HepG2 (cell line): ENCODE measurements at regions not wholly inside any gene's neighbourhood (a gene's known extent, or its start where the extent isn't known, plus 50 kb on each side); places are given as distances from the start of the nearest gene placed in this dataset.

Experiments
- ATAC-seq: fragments of 200-7000 bp; cut with Tn5 transposase; 3 replicates; pipeline ENCODE4 v1.9.1; 2020; ENCODE audit warnings: mild to moderate bottlenecking, moderate library complexity
- BruUV-seq: library from RNA; stranded (reverse); fragments of 400-500 nt; replicated peaks from 2 replicates; lab custom pipeline; 2021; lab: Mats Ljungman, UMichigan
- CTCF ChIA-PET: fragments of 300-600 bp; formaldehyde crosslinking; extraction: SDS; loops from one replicate; lab custom pipeline; 2021; ENCODE audit warnings: low total read pairs, inconsistent platforms, low intra/inter-chr PET ratio; lab: Yijun Ruan, JAX
- POLR2A ChIA-PET: fragments of 350-600 bp; sonication (Branson Sonifier 250); formaldehyde crosslinking; loops from one replicate; lab custom pipeline; 2020; ENCODE audit warnings: antibody characterized with exemption, inconsistent platforms; lab: Yijun Ruan, JAX
- DNase-seq: peaks from one replicate; pipeline ENCODE4 v3.0.0-alpha.2; 2015; ENCODE audit warnings: low spot score
- FAIRE-seq: peaks from 3 replicates; lab custom pipeline; 2011; peaks lifted over from hg19 to GRCh38; lab: Jason Lieb, UNC
- H2AFZ ChIP-seq: one replicate; pipeline ENCODE4 v1.6.1; 2011; ENCODE audit warnings: low read length, inconsistent platforms
- H3K27ac ChIP-seq: fragments of 300-600 bp; 3 replicates; pipeline ENCODE4 v1.8.0; 2011; ENCODE audit warnings: mixed run types, mild to moderate bottlenecking, mixed read lengths, low read length, inconsistent platforms; ENCODE audit not compliant: insufficient read depth; ENCODE audit errors: extremely low read length
- H3K27me3 ChIP-seq, 2 experiments: fragments of 200-600 bp in 1 of 2; 2 replicates in 1 of 2; 3 replicates in 1 of 2; pipeline versions ENCODE4 v1.6.0 to v1.8.0; 2011; ENCODE audit warnings: low read length in 2 of 2, mild to moderate bottlenecking in 2 of 2, moderate library complexity in 2 of 2, inconsistent platforms in 1 of 2; ENCODE audit not compliant: insufficient read depth in 2 of 2, control insufficient read depth in 1 of 2
- H3K36me3 ChIP-seq, 2 experiments: fragments of 200-600 bp in 1 of 2; replicated peaks in 1 of 2; 2 replicates in 1 of 2; 3 replicates in 1 of 2; pipeline versions ENCODE4 v1.5.1 to v1.8.0; 2011; ENCODE audit warnings: low read length in 2 of 2, inconsistent platforms in 1 of 2; ENCODE audit not compliant: insufficient read depth in 2 of 2, control insufficient read depth in 1 of 2
- H3K4me1 ChIP-seq: 2 replicates; pipeline ENCODE4 v1.5.1; 2012; ENCODE audit warnings: low read length, inconsistent platforms; ENCODE audit not compliant: insufficient read depth
- H3K4me2 ChIP-seq: 2 replicates; pipeline ENCODE4 v1.6.0; 2011; ENCODE audit warnings: low read depth, low read length, inconsistent platforms
- H3K4me3 ChIP-seq, 3 experiments: fragments of 200-600 bp in 1 of 3; sonication (generic), shearing (Covaris generic) in 1 of 3; replicated peaks in 1 of 3; 2 replicates each; pipeline ENCODE4 v1.5.1; 2011 to 2016; ENCODE audit warnings: low read length in 3 of 3, inconsistent platforms in 2 of 3, low read depth in 2 of 3, mild to moderate bottlenecking in 2 of 3, control low read depth in 1 of 3, mixed read lengths in 1 of 3; ENCODE audit not compliant: insufficient read depth in 1 of 3
- H3K79me2 ChIP-seq: one replicate; pipeline ENCODE4 v1.6.1; 2011; ENCODE audit warnings: low read length, inconsistent platforms; ENCODE audit not compliant: insufficient read depth
- H3K9ac ChIP-seq: 2 replicates; pipeline ENCODE4 v1.6.0; 2011; ENCODE audit warnings: mild to moderate bottlenecking, low read depth, low read length, inconsistent platforms; ENCODE audit not compliant: insufficient read depth
- H3K9me3 ChIP-seq: 2 replicates; pipeline ENCODE4 v1.5.1; 2012; ENCODE audit warnings: mild to moderate bottlenecking, low read length
- H4K20me1 ChIP-seq: 2 replicates; pipeline ENCODE4 v1.6.0; 2011; ENCODE audit warnings: inconsistent platforms, mild to moderate bottlenecking, low read length, moderate library complexity; ENCODE audit not compliant: insufficient read depth
- ERF ChIP-seq: IDR thresholded peaks from 2 replicates; pipeline ENCODE4 v1.6.1; 2018; ENCODE audit warnings: missing biosample characterization, missing genetic modification reagents
- GATAD1 ChIP-seq: IDR thresholded peaks from 2 replicates; pipeline ENCODE4 v1.6.1; 2016; ENCODE audit warnings: missing genetic modification reagents, missing compliant biosample characterization
- GLI4 ChIP-seq: sonication (generic); formaldehyde crosslinking; IDR thresholded peaks from 2 replicates; pipeline ENCODE4 v1.5.1; 2020; ENCODE audit warnings: missing genetic modification reagents, mild to moderate bottlenecking, moderate library complexity, borderline replicate concordance
- MAFF ChIP-seq: IDR thresholded peaks from 2 replicates; pipeline ENCODE4 v1.6.1; 2011; ENCODE audit warnings: low read depth, low read length, improper control_type of control experiment
- MZF1 ChIP-seq: sonication (generic); formaldehyde crosslinking; IDR thresholded peaks from 2 replicates; pipeline ENCODE4 v1.8.1; 2023; ENCODE audit warnings: mild to moderate bottlenecking, missing genetic modification reagents, borderline replicate concordance
- PAWR ChIP-seq: sonication (generic); formaldehyde crosslinking; IDR thresholded peaks from 2 replicates; pipeline ENCODE4 v1.4.0; 2020; ENCODE audit warnings: missing genetic modification reagents, mild to moderate bottlenecking, borderline replicate concordance
- PHF5A ChIP-seq: IDR thresholded peaks from one replicate; pipeline ENCODE4 v1.6.1; 2018; ENCODE audit warnings: low read depth, missing genetic modification reagents; ENCODE audit not compliant: unreplicated experiment
- ZBTB43 ChIP-seq: sonication (generic); formaldehyde crosslinking; conservative IDR thresholded peaks from 2 replicates; pipeline ENCODE4 v1.4.0; 2020; ENCODE audit warnings: missing genetic modification reagents
- ZNF318 ChIP-seq: sonication (generic); formaldehyde crosslinking; IDR thresholded peaks from 2 replicates; pipeline ENCODE4 v1.4.0; 2020; ENCODE audit warnings: mild to moderate bottlenecking, missing genetic modification reagents
- ZNF354B ChIP-seq: sonication (generic); formaldehyde crosslinking; IDR thresholded peaks from 2 replicates; pipeline ENCODE4 v1.8.0; 2022; ENCODE audit warnings: mild to moderate bottlenecking, missing genetic modification reagents
- ZNF674 ChIP-seq: sonication (generic); formaldehyde crosslinking; IDR thresholded peaks from 2 replicates; pipeline ENCODE4 v1.5.0; 2020; ENCODE audit warnings: low read depth, mild to moderate bottlenecking, missing genetic modification reagents
- ZNF850 ChIP-seq: sonication (generic); formaldehyde crosslinking; conservative IDR thresholded peaks from 2 replicates; pipeline ENCODE4 v1.9.0; 2021; ENCODE audit warnings: mild to moderate bottlenecking, missing genetic modification reagents
- WGBS: methylation state at CpG from one replicate; pipeline ENCODE4 v1.1.6; 2017; ENCODE audit warnings: low lambda C conversion rate; 5-methylcytosine and 5-hydroxymethylcytosine counted together
- in situ Hi-C: cut with HindIII; loops from 2 replicates; pipeline ENCODE4 v1.10.0; 2017; ENCODE audit warnings: low pct_unique_long_range_greater_than_20kb; ENCODE audit not compliant: extremely low pct_ligation_motif_present
- intact Hi-C: fragments of 100-400 bp; cut with micrococcal nuclease; formaldehyde crosslinking; loops from one replicate; pipeline ENCODE4 v1.10.0; 2022; ENCODE audit not compliant: unreplicated experiment
- TF ChIP-seq, protein P1 (sequence below): sonication (generic); formaldehyde crosslinking; IDR thresholded peaks from 2 replicates; pipeline ENCODE4 v1.4.0; 2020; ENCODE audit warnings: missing genetic modification reagents

DNA sequence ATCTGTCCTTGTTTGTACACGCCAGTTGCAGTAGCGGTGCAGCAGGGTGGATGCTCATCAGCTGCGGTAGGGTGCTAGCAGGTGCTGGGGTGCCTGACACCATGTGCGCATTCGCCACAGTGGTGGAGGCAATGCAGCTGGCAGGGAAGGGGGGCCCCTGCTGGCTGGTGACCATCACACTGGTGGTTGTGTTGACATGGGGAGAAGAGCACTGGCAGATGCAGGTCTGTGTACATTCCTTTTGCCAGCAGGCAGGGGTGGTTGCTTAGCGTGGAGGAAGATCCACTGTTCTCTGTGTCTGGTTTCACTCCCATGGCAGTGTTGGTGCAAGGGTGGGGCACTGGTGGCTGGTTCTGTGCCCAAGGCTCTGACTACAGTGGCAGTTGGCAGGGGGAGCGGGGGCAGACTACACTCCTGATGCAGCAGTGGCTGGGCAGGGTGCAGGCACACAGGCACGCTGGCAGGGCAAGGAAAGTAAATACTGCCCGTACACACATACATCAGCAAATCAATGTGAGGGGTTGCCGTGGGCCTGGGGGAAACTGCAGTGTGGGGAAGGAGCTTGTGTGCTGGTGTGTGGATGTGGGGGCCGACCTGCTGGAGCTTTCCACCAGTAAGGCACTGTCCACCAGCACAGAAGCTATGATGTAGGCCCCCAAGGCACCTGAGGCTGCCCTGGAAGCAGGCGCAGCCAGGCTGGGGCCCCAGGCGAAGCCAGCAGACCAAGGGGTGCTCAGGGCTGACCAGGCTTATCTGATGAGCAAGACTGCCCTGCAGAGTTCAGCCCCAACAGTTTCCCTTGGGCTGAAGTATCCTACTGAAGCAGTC is 87.2 kb upstream of the UNC5B start (continued):
- TF ChIP-seq ZNF318 (CRISPR knock-in tag): no peak
- no peak for TF ChIP-seq ZNF850 (CRISPR knock-in tag)
- no peak for TF ChIP-seq MZF1 (CRISPR knock-in tag)
- TF ChIP-seq, all 625 proteins: peak for 0

- ATAC-seq: no peak
- Histone ChIP-seq H3K9me3 (no peaks in the 10 kb centered on the region), H3K4me3 (no peak overlapping the region), H3K4me2 (no peak overlapping the region), H3K79me2 (no peaks in the 10 kb centered on the region), H4K20me1 (no peaks in the 10 kb centered on the region), H3K36me3 (no peaks in the 10 kb centered on the region), H3K9ac (no peak overlapping the region), H3K27ac (no peak overlapping the region), H3K4me1 (no peaks in the 10 kb centered on the region), H2AFZ (no peak overlapping the region), H3K27me3 (peaks cover 0 to 30% of the 10 kb centered on the region in 2 experiments; a peak in 3 of 5 replicates)
- DNase-seq: no peak
- 21% methylated on average over 4 of the region's 4 CpGs for WGBS
- no peak for FAIRE-seq
- ChIA-PET POLR2A (no interaction called here), CTCF (no interaction called here)
- intact Hi-C loops (no loop called here), in situ Hi-C loops (no loop called here)
- BruUV-seq: no TSS peak
- TF ChIP-seq ZBTB43 (CRISPR knock-in tag): no peak
- no peak for TF ChIP-seq GATAD1 (CRISPR knock-in tag)
- TF ChIP-seq ZNF354B: no peak
- TF ChIP-seq ERF (CRISPR knock-in tag): no peak
- TF ChIP-seq, protein P1, sequence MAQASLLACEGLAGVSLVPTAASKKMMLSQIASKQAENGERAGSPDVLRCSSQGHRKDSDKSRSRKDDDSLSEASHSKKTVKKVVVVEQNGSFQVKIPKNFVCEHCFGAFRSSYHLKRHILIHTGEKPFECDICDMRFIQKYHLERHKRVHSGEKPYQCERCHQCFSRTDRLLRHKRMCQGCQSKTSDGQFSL (CRISPR knock-in tag): no peak
- no peak for TF ChIP-seq MAFF
- TF ChIP-seq GLI4 (CRISPR knock-in tag): no peak
- no peak for TF ChIP-seq ZNF674 (CRISPR knock-in tag)
- no peak for TF ChIP-seq PAWR
- no peak for TF ChIP-seq PHF5A (CRISPR knock-in tag)
These were observed 86.6 kb upstream of the UNC5B start for GRCh38 chr10:71125749-71126107.
